GM12892 (cell line): ENCODE measurements at regions not wholly inside any gene's neighbourhood (a gene's known extent, or its start where the extent isn't known, plus 50 kb on each side); places are given as distances from the start of the nearest gene placed in this dataset.

Source experiments
- POLR2A ChIP-seq: IDR thresholded peaks from 2 replicates; pipeline ENCODE4 v1.6.1; 2011; ENCODE audit warnings: low read depth, low read length, control low read depth
- POLR2AphosphoS5 ChIP-seq: IDR thresholded peaks from 2 replicates; pipeline ENCODE4 v1.6.1; 2011; ENCODE audit warnings: low read depth, low read length, control low read depth
- TAF1 ChIP-seq: IDR thresholded peaks from 2 replicates; pipeline ENCODE4 v1.6.1; 2011; ENCODE audit warnings: low read depth, mild to moderate bottlenecking, control low read depth, low read length, borderline replicate concordance

- TF ChIP-seq POLR2A (no peak), POLR2AphosphoS5 (no peak), TAF1 (no peak)
Measured at GRCh38 chr1:186566140-186566855, 105.4 kb upstream of the PDC start.
